ENCODE measurements at regions not wholly inside any gene's neighbourhood (a gene's known extent, or its start where the extent isn't known, plus 50 kb on each side); places are given as distances from the start of the nearest gene placed in this dataset.
"Not testable (repeated sequence)": the region's sequence is repeated elsewhere in the genome, so short reads cannot be mapped to it uniquely, and the experiment has no call there.

DNA sequence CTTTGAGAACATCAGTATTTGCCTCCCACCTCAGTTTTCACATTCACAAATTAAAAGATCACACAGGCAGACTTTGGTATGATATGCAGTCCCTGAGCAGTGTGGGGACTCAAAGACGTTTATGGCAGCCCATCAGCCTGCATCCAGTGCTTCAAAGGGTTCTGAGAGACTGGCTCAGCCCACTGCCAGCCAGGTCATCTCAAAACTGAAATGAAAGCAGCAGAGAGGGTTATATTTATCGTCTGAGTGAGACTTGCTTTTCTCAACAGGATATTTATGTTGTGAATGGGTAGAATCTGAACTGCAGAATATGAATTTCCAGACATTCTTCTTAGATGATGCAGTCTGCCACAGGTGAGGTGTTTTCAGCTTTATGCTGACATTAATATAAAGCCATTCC lies 159.8 kb downstream of the NRN1 start:
- no peak for DNase-seq (ENCODE audit: low read depth)
- H3K4me3 ChIP-seq (ENCODE audit: low read depth, low read length) = no peak overlapping the region
- no peak for TF ChIP-seq MYC (IDR thresholded peaks at IDR 0.05; ENCODE audit: low read depth, low read length)
- no peak for TF ChIP-seq POLR2A (IDR thresholded peaks at IDR 0.05; ENCODE audit: extremely low read depth, insufficient read length)
- TF ChIP-seq, protein P1, sequence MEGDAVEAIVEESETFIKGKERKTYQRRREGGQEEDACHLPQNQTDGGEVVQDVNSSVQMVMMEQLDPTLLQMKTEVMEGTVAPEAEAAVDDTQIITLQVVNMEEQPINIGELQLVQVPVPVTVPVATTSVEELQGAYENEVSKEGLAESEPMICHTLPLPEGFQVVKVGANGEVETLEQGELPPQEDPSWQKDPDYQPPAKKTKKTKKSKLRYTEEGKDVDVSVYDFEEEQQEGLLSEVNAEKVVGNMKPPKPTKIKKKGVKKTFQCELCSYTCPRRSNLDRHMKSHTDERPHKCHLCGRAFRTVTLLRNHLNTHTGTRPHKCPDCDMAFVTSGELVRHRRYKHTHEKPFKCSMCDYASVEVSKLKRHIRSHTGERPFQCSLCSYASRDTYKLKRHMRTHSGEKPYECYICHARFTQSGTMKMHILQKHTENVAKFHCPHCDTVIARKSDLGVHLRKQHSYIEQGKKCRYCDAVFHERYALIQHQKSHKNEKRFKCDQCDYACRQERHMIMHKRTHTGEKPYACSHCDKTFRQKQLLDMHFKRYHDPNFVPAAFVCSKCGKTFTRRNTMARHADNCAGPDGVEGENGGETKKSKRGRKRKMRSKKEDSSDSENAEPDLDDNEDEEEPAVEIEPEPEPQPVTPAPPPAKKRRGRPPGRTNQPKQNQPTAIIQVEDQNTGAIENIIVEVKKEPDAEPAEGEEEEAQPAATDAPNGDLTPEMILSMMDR (IDR thresholded peaks at IDR 0.05; ENCODE audit: low read depth, low read length) = no peak
- TF ChIP-seq, protein P2, sequence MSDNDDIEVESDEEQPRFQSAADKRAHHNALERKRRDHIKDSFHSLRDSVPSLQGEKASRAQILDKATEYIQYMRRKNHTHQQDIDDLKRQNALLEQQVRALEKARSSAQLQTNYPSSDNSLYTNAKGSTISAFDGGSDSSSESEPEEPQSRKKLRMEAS (IDR thresholded peaks at IDR 0.05; ENCODE audit: low read depth, low read length) = no peak

DNA sequence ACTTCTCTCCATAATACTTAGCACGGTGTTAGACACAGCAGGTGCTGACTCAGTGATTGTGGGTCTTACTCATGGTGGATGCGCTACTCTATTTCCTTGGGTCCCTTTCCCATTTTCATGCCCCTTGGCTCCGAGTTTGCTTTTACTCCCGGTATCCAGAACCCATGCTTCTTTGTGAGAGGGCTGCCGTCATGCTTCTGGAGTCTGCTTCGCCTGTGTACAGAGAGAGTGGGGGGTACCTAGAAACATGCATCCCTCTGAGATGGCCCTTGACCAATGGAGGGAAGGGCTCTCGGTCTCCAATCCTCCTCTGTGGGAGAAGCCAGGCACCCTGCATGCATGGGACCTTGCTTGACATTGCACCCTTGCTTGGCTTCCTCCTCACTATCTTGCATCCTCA lies 160.4 kb downstream of the NRN1 start:
- no peak for DNase-seq (ENCODE audit: low read depth)
- no peak overlapping the region for H3K4me3 ChIP-seq (ENCODE audit: low read depth, low read length)
- TF ChIP-seq POLR2A (IDR thresholded peaks at IDR 0.05; ENCODE audit: extremely low read depth, insufficient read length) = no peak
- TF ChIP-seq, protein P1 (IDR thresholded peaks at IDR 0.05; ENCODE audit: low read depth, low read length) = no peak
- TF ChIP-seq, protein P2 (IDR thresholded peaks at IDR 0.05; ENCODE audit: low read depth, low read length) = no peak
- no peak for TF ChIP-seq MYC (IDR thresholded peaks at IDR 0.05; ENCODE audit: low read depth, low read length)

DNA sequence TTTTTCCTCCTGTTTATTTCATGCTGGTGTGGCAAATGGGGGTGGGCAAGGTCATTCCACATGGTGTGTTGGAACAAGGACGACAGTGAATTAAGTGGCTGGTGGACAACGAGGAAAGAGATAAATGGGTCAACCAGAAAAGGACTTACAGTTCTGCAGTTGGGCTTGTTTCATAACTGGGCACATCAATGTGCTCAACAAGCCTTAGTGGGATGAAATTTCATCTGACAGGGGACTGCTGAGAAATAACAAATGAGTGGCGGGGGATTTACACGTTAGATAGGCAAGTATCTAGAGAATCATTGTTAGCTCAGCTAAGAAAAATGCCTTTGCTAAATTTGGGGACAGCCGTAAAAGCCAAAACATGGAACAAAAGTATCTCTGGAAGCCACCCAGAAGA lies 163.6 kb downstream of the NRN1 start:
- H3K4me3 ChIP-seq (ENCODE audit: low read depth, low read length) = no peak overlapping the region
- TF ChIP-seq, protein P2 (IDR thresholded peaks at IDR 0.05; ENCODE audit: low read depth, low read length) = no peak
- TF ChIP-seq POLR2A (IDR thresholded peaks at IDR 0.05; ENCODE audit: extremely low read depth, insufficient read length) (no peak), MYC (IDR thresholded peaks at IDR 0.05; ENCODE audit: low read depth, low read length) (no peak)
- TF ChIP-seq, protein P1 (IDR thresholded peaks at IDR 0.05; ENCODE audit: low read depth, low read length) = no peak
- no peak for DNase-seq (ENCODE audit: low read depth)

- no peak overlapping the region for H3K4me3 ChIP-seq (ENCODE audit: low read depth, low read length)
- no peak for TF ChIP-seq MYC (IDR thresholded peaks at IDR 0.05; ENCODE audit: low read depth, low read length)
- DNase-seq (ENCODE audit: low read depth) = no peak
Measured at GRCh38 chr6:5840734-5841390, 165.9 kb downstream of the NRN1 start.

DNA sequence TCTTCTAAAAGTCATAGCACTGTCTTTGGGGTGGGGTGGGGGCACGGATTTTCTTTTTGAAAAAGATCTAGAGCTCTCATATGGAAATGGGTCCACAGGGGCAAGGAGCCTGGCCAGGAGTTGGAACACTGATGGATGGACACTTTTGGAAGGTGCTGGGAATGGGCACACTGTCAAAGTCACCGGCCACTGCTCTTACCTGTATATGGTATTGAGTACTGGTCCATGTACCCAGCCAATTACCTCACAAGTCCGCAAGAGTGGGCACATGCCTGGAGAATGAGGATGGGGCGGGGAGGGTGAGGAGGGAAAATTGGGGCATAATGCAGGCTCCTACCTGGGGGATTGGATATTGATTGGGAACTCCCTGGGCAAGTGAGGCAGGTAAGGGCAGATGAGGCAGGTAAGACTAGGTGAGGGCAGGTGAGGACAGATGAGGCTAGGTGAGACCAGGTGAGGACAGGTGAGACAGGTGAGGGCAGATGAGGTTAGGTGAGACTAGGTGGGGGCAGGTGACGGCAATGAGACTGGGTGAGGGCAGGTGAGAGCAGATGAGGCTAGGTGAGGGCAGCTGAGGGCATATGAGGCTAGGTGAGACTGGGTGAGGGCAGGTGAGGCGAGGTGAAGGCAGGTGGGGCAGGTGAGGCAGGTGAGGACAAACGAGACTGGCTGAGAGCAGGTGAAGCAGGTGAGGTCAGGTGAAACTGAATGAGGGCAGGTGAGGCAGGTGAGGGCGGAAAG lies 167.9 kb downstream of the NRN1 start:
- no peak for TF ChIP-seq MYC (IDR thresholded peaks at IDR 0.05; ENCODE audit: low read depth, low read length)
- TF ChIP-seq, protein P1 (IDR thresholded peaks at IDR 0.05; ENCODE audit: low read depth, low read length) = no peak
- TF ChIP-seq, protein P2 (IDR thresholded peaks at IDR 0.05; ENCODE audit: low read depth, low read length) = no peak
- no peak for TF ChIP-seq POLR2A (IDR thresholded peaks at IDR 0.05; ENCODE audit: extremely low read depth, insufficient read length)
- no peak overlapping the region for H3K4me3 ChIP-seq (ENCODE audit: low read depth, low read length)
- no peak for DNase-seq (ENCODE audit: low read depth)

DNA sequence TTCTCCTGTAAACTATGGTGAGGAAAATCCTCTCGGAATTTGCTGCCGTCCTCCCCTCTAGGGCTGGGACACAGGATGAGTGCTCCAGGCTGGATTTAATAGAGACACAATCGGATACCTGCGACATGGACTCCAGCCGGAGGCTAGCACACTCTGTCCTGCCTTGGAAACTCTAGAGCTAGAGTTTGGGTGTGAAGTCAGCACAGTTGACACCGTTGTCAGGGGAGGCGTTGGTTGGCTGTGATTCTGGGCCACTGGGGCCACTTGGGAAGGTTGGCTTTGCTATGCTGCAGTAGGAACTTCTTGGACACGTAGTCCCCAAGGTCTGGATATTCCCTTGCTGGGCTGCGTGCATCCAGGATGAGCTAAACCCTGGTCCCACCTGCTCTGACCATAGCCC lies 169.4 kb downstream of the NRN1 start:
- TF ChIP-seq POLR2A (IDR thresholded peaks at IDR 0.05; ENCODE audit: extremely low read depth, insufficient read length) (no peak), MYC (IDR thresholded peaks at IDR 0.05; ENCODE audit: low read depth, low read length) (no peak)
- TF ChIP-seq, protein P2 (IDR thresholded peaks at IDR 0.05; ENCODE audit: low read depth, low read length) = no peak
- TF ChIP-seq, protein P1 (IDR thresholded peaks at IDR 0.05; ENCODE audit: low read depth, low read length) = no peak
- no peak overlapping the region for H3K4me3 ChIP-seq (ENCODE audit: low read depth, low read length)
- no peak for DNase-seq (ENCODE audit: low read depth)

DNA sequence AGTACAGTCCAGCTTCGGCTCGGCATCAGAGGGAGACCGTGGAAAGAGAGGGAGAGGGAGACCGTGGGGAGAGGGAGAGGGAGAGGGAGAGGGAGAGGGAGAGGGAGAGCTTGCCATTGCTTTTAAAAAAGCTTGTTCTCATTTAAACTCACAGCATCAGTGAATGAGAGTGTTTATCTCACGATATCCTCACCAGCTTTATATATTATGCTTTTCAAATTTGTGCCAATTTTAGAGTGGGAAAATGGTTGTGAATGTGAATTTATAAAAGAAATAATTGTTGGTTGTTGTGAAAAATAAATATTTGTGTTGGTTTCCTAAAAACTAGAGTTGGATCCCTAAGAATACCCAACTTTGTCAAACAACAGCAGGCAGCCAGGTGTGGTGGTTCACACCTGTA lies 170.1 kb downstream of the NRN1 start:
- not testable (repeated sequence) for DNase-seq (ENCODE audit: low read depth); H3K4me3 ChIP-seq (ENCODE audit: low read depth, low read length)

Measured in NB4 (cell line).